HEK293T (cell line): ENCODE measurements at regions not wholly inside any gene's neighbourhood (a gene's known extent, or its start where the extent isn't known, plus 50 kb on each side); places are given as distances from the start of the nearest gene placed in this dataset.

Experiments used
- ARNT ChIP-seq: fragments of 450-650 bp; IDR thresholded peaks from 2 replicates; pipeline ENCODE4 v1.6.1; 2017; ENCODE audit warnings: mild to moderate bottlenecking
- BHLHE40 ChIP-seq: fragments of 450-650 bp; IDR thresholded peaks from 2 replicates; pipeline ENCODE4 v1.6.1; 2016; ENCODE audit warnings: mild to moderate bottlenecking, moderate library complexity, borderline replicate concordance
- ELF4 ChIP-seq: fragments of 450-650 bp; IDR thresholded peaks from 2 replicates; pipeline ENCODE4 v1.6.1; 2017; ENCODE audit warnings: antibody characterized with exemption
- FOXA1 ChIP-seq: fragments of 450-650 bp; IDR thresholded peaks from 2 replicates; pipeline ENCODE4 v1.6.1; 2016; ENCODE audit warnings: mild to moderate bottlenecking
- FOXK2 ChIP-seq: fragments of 450-650 bp; IDR thresholded peaks from 2 replicates; pipeline ENCODE4 v1.6.1; 2016; ENCODE audit warnings: mild to moderate bottlenecking
- FOXM1 ChIP-seq: fragments of 450-650 bp; IDR thresholded peaks from 2 replicates; pipeline ENCODE4 v1.6.1; 2017; ENCODE audit warnings: mild to moderate bottlenecking, borderline replicate concordance
- HDGF ChIP-seq: fragments of 450-650 bp; IDR thresholded peaks from 2 replicates; pipeline ENCODE4 v1.6.1; 2017; ENCODE audit warnings: antibody characterized with exemption, borderline replicate concordance
- L3MBTL2 ChIP-seq: fragments of 450-650 bp; conservative IDR thresholded peaks from 2 replicates; pipeline ENCODE4 v1.6.1; 2016; ENCODE audit warnings: mild to moderate bottlenecking
- NFRKB ChIP-seq: fragments of 450-650 bp; IDR thresholded peaks from 2 replicates; pipeline ENCODE4 v1.6.1; 2016; ENCODE audit warnings: mild to moderate bottlenecking, moderate library complexity
- SP1 ChIP-seq: fragments of 450-650 bp; IDR thresholded peaks from 2 replicates; pipeline ENCODE4 v1.6.1; 2017
- SUZ12 ChIP-seq: fragments of 450-650 bp; IDR thresholded peaks from 2 replicates; pipeline ENCODE4 v1.6.1; 2016; ENCODE audit warnings: mild to moderate bottlenecking
- TARDBP ChIP-seq: fragments of 450-650 bp; IDR thresholded peaks from 2 replicates; pipeline ENCODE4 v1.6.1; 2016
- ZNF384 ChIP-seq: fragments of 450-650 bp; IDR thresholded peaks from 2 replicates; pipeline ENCODE4 v1.6.1; 2016
- TF ChIP-seq, protein P1 (sequence below): fragments of 450-650 bp; IDR thresholded peaks from 2 replicates; pipeline ENCODE4 v1.6.1; 2016

DNA sequence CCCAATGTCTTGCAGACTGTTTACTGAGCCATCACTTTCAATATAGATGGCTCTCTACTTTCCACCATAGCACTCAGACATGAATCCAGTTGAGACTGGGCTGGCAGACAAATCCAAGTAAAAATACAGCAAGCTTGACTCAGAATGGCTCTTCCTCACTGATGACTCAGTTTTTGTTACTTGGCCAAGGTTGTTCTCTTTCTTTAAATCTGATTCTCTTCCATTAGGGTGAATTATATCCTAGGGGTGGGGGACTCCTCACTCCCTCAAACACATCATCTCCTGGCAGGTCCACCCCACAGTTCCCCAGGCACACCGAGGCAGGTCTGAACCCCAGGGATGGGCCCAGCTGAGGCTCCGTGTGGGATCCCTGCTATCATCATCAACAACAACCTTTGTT is 157.9 kb downstream of the MEX3B start:
- TF ChIP-seq BHLHE40 = no peak
- TF ChIP-seq, protein P1, sequence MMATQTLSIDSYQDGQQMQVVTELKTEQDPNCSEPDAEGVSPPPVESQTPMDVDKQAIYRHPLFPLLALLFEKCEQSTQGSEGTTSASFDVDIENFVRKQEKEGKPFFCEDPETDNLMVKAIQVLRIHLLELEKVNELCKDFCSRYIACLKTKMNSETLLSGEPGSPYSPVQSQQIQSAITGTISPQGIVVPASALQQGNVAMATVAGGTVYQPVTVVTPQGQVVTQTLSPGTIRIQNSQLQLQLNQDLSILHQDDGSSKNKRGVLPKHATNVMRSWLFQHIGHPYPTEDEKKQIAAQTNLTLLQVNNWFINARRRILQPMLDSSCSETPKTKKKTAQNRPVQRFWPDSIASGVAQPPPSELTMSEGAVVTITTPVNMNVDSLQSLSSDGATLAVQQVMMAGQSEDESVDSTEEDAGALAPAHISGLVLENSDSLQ = no peak
- no peak for TF ChIP-seq NFRKB
- TF ChIP-seq TARDBP = no peak
- no peak for TF ChIP-seq SUZ12
- no peak for TF ChIP-seq FOXA1
- TF ChIP-seq SP1 = no peak
- no peak for TF ChIP-seq ZNF384
- TF ChIP-seq FOXK2 = no peak
- no peak for TF ChIP-seq ARNT
- TF ChIP-seq L3MBTL2 = no peak
- TF ChIP-seq ELF4 = no peak
- TF ChIP-seq HDGF = no peak
- TF ChIP-seq FOXM1 = no peak
